ENCODE measurements at regions not wholly inside any gene's neighbourhood (a gene's known extent, or its start where the extent isn't known, plus 50 kb on each side); places are given as distances from the start of the nearest gene placed in this dataset.

- Histone ChIP-seq H3K4me2 (ENCODE audit: low read length) (no peak overlapping the region), H3K27me3 (ENCODE audit: insufficient read depth, low read length) (no peaks in the 10 kb centered on the region), H3K79me2 (ENCODE audit: insufficient read depth, low read length) (no peaks in the 10 kb centered on the region), H4K20me1 (ENCODE audit: insufficient read depth, low read length) (no peaks in the 10 kb centered on the region), H2AFZ (ENCODE audit: low read length) (no peak overlapping the region), H3F3A (ENCODE audit: insufficient read depth, low read length) (no peaks in the 10 kb centered on the region), H3K9ac (ENCODE audit: low read length) (no peak overlapping the region), H3K27ac (ENCODE audit: low read depth, low read length, poor library complexity, severe bottlenecking) (no peak overlapping the region), H3K4me3 (ENCODE audit: low read depth, low read length, poor library complexity, severe bottlenecking) (no peak overlapping the region), H3K9me2 (ENCODE audit: low read depth, low read length) (no peaks in the 10 kb centered on the region), H3K4me1 (ENCODE audit: insufficient read depth, low read length, severe bottlenecking) (no peaks in the 10 kb centered on the region), H3K36me3 (ENCODE audit: insufficient read depth, low read length) (no peaks in the 10 kb centered on the region), H3K9me3 (ENCODE audit: low read length) (no peaks in the 10 kb centered on the region)
- no peak for TF ChIP-seq EZH2 (IDR thresholded peaks at IDR 0.05; ENCODE audit: borderline replicate concordance, low read length)
- no peak for TF ChIP-seq CTCF (IDR thresholded peaks at IDR 0.05; ENCODE audit: low read length)
Observed at GRCh38 chr2:160752475-160753330, 259.1 kb upstream of the RBMS1 start.

- Histone ChIP-seq H3K9ac (ENCODE audit: low read length) (no peak overlapping the region), H3K4me2 (ENCODE audit: low read length) (no peak overlapping the region)
Observed at GRCh38 chr2:160753331-160753654, 259.7 kb upstream of the RBMS1 start.

GRCh38 chr2:160753960-160754359, 260.4 kb upstream of the RBMS1 start:
- H3K27me3 ChIP-seq (ENCODE audit: insufficient read depth, low read length) = no peaks in the 10 kb centered on the region
- no peaks in the 10 kb centered on the region for H3K9me3 ChIP-seq (ENCODE audit: low read length)
- H3K4me1 ChIP-seq (ENCODE audit: insufficient read depth, low read length, severe bottlenecking) = no peaks in the 10 kb centered on the region

More at GRCh38 chr2:160753331-160753654, 259.7 kb upstream of the RBMS1 start:
- Histone ChIP-seq H2AFZ (ENCODE audit: low read length) (no peak overlapping the region), H3F3A (ENCODE audit: insufficient read depth, low read length) (no peaks in the 10 kb centered on the region), H3K27ac (ENCODE audit: low read depth, low read length, poor library complexity, severe bottlenecking) (no peak overlapping the region), H3K4me1 (ENCODE audit: insufficient read depth, low read length, severe bottlenecking) (no peaks in the 10 kb centered on the region), H3K27me3 (ENCODE audit: insufficient read depth, low read length) (no peaks in the 10 kb centered on the region), H4K20me1 (ENCODE audit: insufficient read depth, low read length) (no peaks in the 10 kb centered on the region), H3K9me3 (ENCODE audit: low read length) (no peaks in the 10 kb centered on the region), H3K36me3 (ENCODE audit: insufficient read depth, low read length) (no peaks in the 10 kb centered on the region), H3K4me3 (ENCODE audit: low read depth, low read length, poor library complexity, severe bottlenecking) (no peak overlapping the region), H3K9me2 (ENCODE audit: low read depth, low read length) (no peaks in the 10 kb centered on the region), H3K79me2 (ENCODE audit: insufficient read depth, low read length) (no peaks in the 10 kb centered on the region)
- TF ChIP-seq CTCF (IDR thresholded peaks at IDR 0.05; ENCODE audit: low read length) = no peak
- TF ChIP-seq EZH2 (IDR thresholded peaks at IDR 0.05; ENCODE audit: borderline replicate concordance, low read length) = no peak

More at GRCh38 chr2:160753960-160754359, 260.4 kb upstream of the RBMS1 start:
- Histone ChIP-seq H3K27ac (ENCODE audit: low read depth, low read length, poor library complexity, severe bottlenecking) (no peak overlapping the region), H3K4me3 (ENCODE audit: low read depth, low read length, poor library complexity, severe bottlenecking) (no peak overlapping the region), H2AFZ (ENCODE audit: low read length) (no peak overlapping the region), H4K20me1 (ENCODE audit: insufficient read depth, low read length) (no peaks in the 10 kb centered on the region), H3K4me2 (ENCODE audit: low read length) (no peak overlapping the region), H3F3A (ENCODE audit: insufficient read depth, low read length) (no peaks in the 10 kb centered on the region), H3K9ac (ENCODE audit: low read length) (no peak overlapping the region), H3K36me3 (ENCODE audit: insufficient read depth, low read length) (no peaks in the 10 kb centered on the region), H3K79me2 (ENCODE audit: insufficient read depth, low read length) (no peaks in the 10 kb centered on the region), H3K9me2 (ENCODE audit: low read depth, low read length) (no peaks in the 10 kb centered on the region)
- TF ChIP-seq EZH2 (IDR thresholded peaks at IDR 0.05; ENCODE audit: borderline replicate concordance, low read length) = no peak
- no peak for TF ChIP-seq CTCF (IDR thresholded peaks at IDR 0.05; ENCODE audit: low read length)
